SK-N-SH (cell line): ENCODE measurements at regions not wholly inside any gene's neighbourhood (a gene's known extent, or its start where the extent isn't known, plus 50 kb on each side); places are given as distances from the start of the nearest gene placed in this dataset.

Source experiments
- CTCF ChIA-PET: fragments of 300-600, 350-600 bp; formaldehyde crosslinking; extraction: SDS; loops from one replicate; lab custom pipeline; 2021; lab: Yijun Ruan, JAX
- POLR2A ChIA-PET: fragments of 350-600 bp; sonication (Branson Sonifier 250); formaldehyde crosslinking; extraction: SDS; loops from one replicate; lab custom pipeline; 2020; ENCODE audit warnings: antibody characterized with exemption, inconsistent platforms; lab: Yijun Ruan, JAX
- DNase-seq: peaks from one replicate; pipeline ENCODE4 v3.0.0; 2012
- H2AFZ ChIP-seq: fragments of 200-600 bp; sonication (generic); 2 replicates; pipeline ENCODE4 v1.8.1; 2016; ENCODE audit warnings: antibody characterized with exemption, mild to moderate bottlenecking, low read depth
- H3F3A ChIP-seq: fragments of 200-600 bp; sonication (generic); replicated peaks from 2 replicates; pipeline ENCODE3; 2016; ENCODE audit warnings: antibody characterized with exemption, mild to moderate bottlenecking; ENCODE audit not compliant: insufficient read depth
- H3K27ac ChIP-seq, 2 experiments: fragments of 200-500 bp in 1 of 2; fragments of 200-600 bp in 1 of 2; sonication (Bioruptor generic) in 1 of 2; sonication (generic), shearing (Covaris generic) in 1 of 2; 2 replicates each; pipeline versions ENCODE4 v1.5.1 to v1.6.1; 2014 to 2016; ENCODE audit warnings: low read depth in 2 of 2, inconsistent platforms in 1 of 2, low read length in 1 of 2, mild to moderate bottlenecking in 1 of 2, mixed read lengths in 1 of 2
- H3K27me3 ChIP-seq: fragments of 200-600 bp; sonication (generic), shearing (Covaris generic); 2 replicates; pipeline ENCODE4 v1.6.1; 2016; ENCODE audit warnings: mixed run types; ENCODE audit not compliant: insufficient read depth
- H3K36me3 ChIP-seq, 2 experiments: fragments of 200-500 bp in 1 of 2; fragments of 200-600 bp in 1 of 2; sonication (Bioruptor generic) in 1 of 2; sonication (generic) in 1 of 2; replicated peaks in 1 of 2; 2 replicates each; pipeline versions ENCODE3 to v1.5.1; 2014 to 2016; ENCODE audit warnings: low read length in 1 of 2, mild to moderate bottlenecking in 1 of 2; ENCODE audit not compliant: insufficient read depth in 2 of 2, control insufficient read depth in 1 of 2
- H3K4me1 ChIP-seq, 2 experiments: fragments of 200-500 bp in 1 of 2; fragments of 200-600 bp in 1 of 2; sonication (Bioruptor generic) in 1 of 2; sonication (generic), shearing (Covaris generic) in 1 of 2; 2 replicates each; pipeline versions ENCODE4 v1.5.1 to v1.6.1; 2014 to 2016; ENCODE audit warnings: low read depth in 1 of 2, low read length in 1 of 2, mixed run types in 1 of 2; ENCODE audit not compliant: insufficient read depth in 2 of 2, control insufficient read depth in 1 of 2
- H3K4me2 ChIP-seq: fragments of 200-600 bp; sonication (generic), shearing (Covaris generic); 2 replicates; pipeline ENCODE4 v1.6.1; 2017; ENCODE audit warnings: mixed run types
- H3K4me3 ChIP-seq, 2 experiments: fragments of 200-500 bp in 1 of 2; fragments of 200-600 bp in 1 of 2; sonication (Bioruptor generic) in 1 of 2; sonication (generic), shearing (Covaris generic) in 1 of 2; 2 replicates each; pipeline versions ENCODE4 v1.5.1 to v1.8.1; 2014 to 2016; ENCODE audit warnings: low read depth in 2 of 2, inconsistent platforms in 1 of 2, low read length in 1 of 2, mild to moderate bottlenecking in 1 of 2, mixed read lengths in 1 of 2, moderate library complexity in 1 of 2
- H3K79me2 ChIP-seq: fragments of 200-600 bp; sonication (generic); 2 replicates; pipeline ENCODE4 v1.8.1; 2017; ENCODE audit warnings: mild to moderate bottlenecking; ENCODE audit not compliant: insufficient read depth
- H3K9ac ChIP-seq: fragments of 200-600 bp; sonication (generic); 2 replicates; pipeline ENCODE4 v1.6.1; 2017; ENCODE audit warnings: mixed run types
- H3K9me2 ChIP-seq: fragments of 200-600 bp; sonication (generic); 2 replicates; pipeline ENCODE4 v1.6.1; 2017; ENCODE audit warnings: mixed run types
- H3K9me3 ChIP-seq: fragments of 200-600 bp; sonication (generic); 2 replicates; pipeline ENCODE4 v1.6.1; 2017; ENCODE audit warnings: mixed run types, mild to moderate bottlenecking, moderate library complexity
- H4K20me1 ChIP-seq: fragments of 200-600 bp; sonication (generic); 2 replicates; pipeline ENCODE4 v1.6.1; 2017; ENCODE audit warnings: mild to moderate bottlenecking, mixed run types; ENCODE audit not compliant: insufficient read depth
- EZH2phosphoT487 ChIP-seq: fragments of 200-600 bp; sonication (generic); IDR thresholded peaks from 2 replicates; pipeline ENCODE4 v1.6.1; 2017; ENCODE audit warnings: low read depth, mixed run types, mild to moderate bottlenecking, antibody characterized with exemption, moderate library complexity, borderline replicate concordance
- GATA2 ChIP-seq: sonication (generic); formaldehyde crosslinking; IDR thresholded peaks from 2 replicates; pipeline ENCODE4 v1.5.0; 2020; ENCODE audit warnings: mild to moderate bottlenecking, missing genetic modification reagents
- MAX ChIP-seq: IDR thresholded peaks from 2 replicates; pipeline ENCODE4 v1.4.0; 2012; ENCODE audit warnings: low read depth
- RXRA ChIP-seq: IDR thresholded peaks from 2 replicates; pipeline ENCODE4 v1.4.0; 2012; ENCODE audit warnings: low read depth, mild to moderate bottlenecking, borderline replicate concordance
- SIN3A ChIP-seq: IDR thresholded peaks from 2 replicates; pipeline ENCODE4 v1.6.1; 2012; ENCODE audit warnings: low read depth, mild to moderate bottlenecking, low read length, moderate library complexity, borderline replicate concordance
- TCF12 ChIP-seq: IDR thresholded peaks from 2 replicates; pipeline ENCODE4 v1.4.0; 2012
- WGBS: methylation state at CpG from one replicate; pipeline ENCODE4 v1.1.6; 2017; ENCODE audit warnings: low lambda C conversion rate; 5-methylcytosine and 5-hydroxymethylcytosine counted together
- TF ChIP-seq, protein P1 (sequence below): fragments of 200-600 bp; sonication (generic); IDR thresholded peaks from 2 replicates; pipeline ENCODE4 v1.6.1; 2017; ENCODE audit warnings: antibody characterized with exemption, mild to moderate bottlenecking, moderate library complexity

DNA sequence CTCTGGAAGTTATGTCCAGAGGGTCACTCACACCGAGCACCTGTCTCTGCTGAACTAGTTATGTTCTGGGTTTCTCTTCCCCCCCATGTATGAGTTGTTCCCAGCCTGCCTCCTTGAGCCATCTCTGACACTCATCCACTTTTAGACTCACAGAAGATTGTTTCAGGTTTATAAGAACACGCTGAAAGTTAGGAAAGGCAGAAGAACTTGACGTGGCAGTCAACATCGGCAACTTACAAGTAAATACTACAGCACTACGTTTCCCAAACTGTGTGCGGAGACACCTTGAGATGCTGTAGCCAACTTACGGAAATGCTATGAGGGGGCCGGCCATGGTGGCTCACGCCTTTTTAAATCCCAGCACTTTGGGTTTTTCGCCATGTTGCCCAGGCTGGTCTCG lies 318.0 kb downstream of the ZNF621 start (continued):
- TF ChIP-seq, protein P1, sequence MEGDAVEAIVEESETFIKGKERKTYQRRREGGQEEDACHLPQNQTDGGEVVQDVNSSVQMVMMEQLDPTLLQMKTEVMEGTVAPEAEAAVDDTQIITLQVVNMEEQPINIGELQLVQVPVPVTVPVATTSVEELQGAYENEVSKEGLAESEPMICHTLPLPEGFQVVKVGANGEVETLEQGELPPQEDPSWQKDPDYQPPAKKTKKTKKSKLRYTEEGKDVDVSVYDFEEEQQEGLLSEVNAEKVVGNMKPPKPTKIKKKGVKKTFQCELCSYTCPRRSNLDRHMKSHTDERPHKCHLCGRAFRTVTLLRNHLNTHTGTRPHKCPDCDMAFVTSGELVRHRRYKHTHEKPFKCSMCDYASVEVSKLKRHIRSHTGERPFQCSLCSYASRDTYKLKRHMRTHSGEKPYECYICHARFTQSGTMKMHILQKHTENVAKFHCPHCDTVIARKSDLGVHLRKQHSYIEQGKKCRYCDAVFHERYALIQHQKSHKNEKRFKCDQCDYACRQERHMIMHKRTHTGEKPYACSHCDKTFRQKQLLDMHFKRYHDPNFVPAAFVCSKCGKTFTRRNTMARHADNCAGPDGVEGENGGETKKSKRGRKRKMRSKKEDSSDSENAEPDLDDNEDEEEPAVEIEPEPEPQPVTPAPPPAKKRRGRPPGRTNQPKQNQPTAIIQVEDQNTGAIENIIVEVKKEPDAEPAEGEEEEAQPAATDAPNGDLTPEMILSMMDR: no peak
- TF ChIP-seq, all 33 proteins: peak for 0

GRCh38 chr3:40843208-40843624 lies 318.5 kb downstream of the ZNF621 start:
- CTCF ChIA-PET: interaction anchor here (1.0 kb wide), 1 partner anchor 12 kb away, joined by 3 read pairs; no protein-coding TSS in a partner anchor
- no peaks in the 10 kb centered on the region for H4K20me1 ChIP-seq
- H3K27ac ChIP-seq: no peak overlapping the region
- DNase-seq: no peak
- H2AFZ ChIP-seq: no peak overlapping the region
- no peaks in the 10 kb centered on the region for H3K79me2 ChIP-seq
- H3K36me3 ChIP-seq: no peaks in the 10 kb centered on the region
- H3K9me3 ChIP-seq: no peaks in the 10 kb centered on the region
- no peaks in the 10 kb centered on the region for H3K9me2 ChIP-seq
- H3K4me3 ChIP-seq: no peak overlapping the region
- WGBS: 48% methylated on average over 2 of the region's 2 CpGs
- H3K4me1 ChIP-seq: peaks cover 0 to 5% of the 10 kb centered on the region in 2 experiments; a peak in 1 of 4 replicates
- H3K4me2 ChIP-seq: no peak overlapping the region
- no peaks in the 10 kb centered on the region for H3K27me3 ChIP-seq
- H3K9ac ChIP-seq: no peak overlapping the region
- no peaks in the 10 kb centered on the region for H3F3A ChIP-seq
- POLR2A ChIA-PET: no interaction called here
- no peak for TF ChIP-seq MAX
- no peak for TF ChIP-seq TCF12
- TF ChIP-seq SIN3A: no peak
- TF ChIP-seq RXRA: no peak
- TF ChIP-seq, all 33 proteins: peak for 0

GRCh38 chr3:40843851-40844548 lies 319.2 kb downstream of the ZNF621 start:
- CTCF ChIA-PET: interaction anchor here (1.0 kb wide), 1 partner anchor 12 kb away, joined by 3 read pairs; no protein-coding TSS in a partner anchor
- no peak overlapping the region for H3K9ac ChIP-seq
- H2AFZ ChIP-seq: no peak overlapping the region
- H3K4me2 ChIP-seq: no peak overlapping the region
- no peak overlapping the region for H3K4me3 ChIP-seq
- H3K36me3 ChIP-seq: no peaks in the 10 kb centered on the region
- no peaks in the 10 kb centered on the region for H3F3A ChIP-seq
- no peak overlapping the region; a peak in 1 of 4 replicates for H3K27ac ChIP-seq
- TF ChIP-seq GATA2 (CRISPR knock-in tag): 0 out of 2 replicates have a peak, but pooled peaks have one; percentile 7
- no peak for TF ChIP-seq EZH2phosphoT487
- H3K79me2 ChIP-seq: no peaks in the 10 kb centered on the region
- H4K20me1 ChIP-seq: no peaks in the 10 kb centered on the region
- H3K4me1 ChIP-seq: peaks cover 0 to 5% of the 10 kb centered on the region in 2 experiments; a peak in 1 of 4 replicates
- 33% methylated on average over 7 of the region's 7 CpGs for WGBS
- H3K9me2 ChIP-seq: no peaks in the 10 kb centered on the region
- POLR2A ChIA-PET: no interaction called here
- DNase-seq: peak; percentile 5
- H3K27me3 ChIP-seq: no peaks in the 10 kb centered on the region
- H3K9me3 ChIP-seq: no peaks in the 10 kb centered on the region
